Neutrophil (primary cell): ENCODE measurements at regions not wholly inside any gene's neighbourhood (a gene's known extent, or its start where the extent isn't known, plus 50 kb on each side); places are given as distances from the start of the nearest gene placed in this dataset.

Experiments
- H3K27ac ChIP-seq: fragments of 200-600 bp; sonication (generic); 2 replicates; pipeline ENCODE4 v1.5.1; 2016; ENCODE audit warnings: mild to moderate bottlenecking, moderate library complexity
- H3K27me3 ChIP-seq: fragments of 200-600 bp; sonication (generic); 2 replicates; pipeline ENCODE4 v1.6.0; 2016; ENCODE audit warnings: mild to moderate bottlenecking
- H3K36me3 ChIP-seq: fragments of 200-600 bp; sonication (generic); 2 replicates; pipeline ENCODE4 v1.5.1; 2017
- H3K4me1 ChIP-seq, 2 experiments: fragments of 200-600 bp in 1 of 2; sonication (generic) in 1 of 2; 1 replicate in 1 of 2; 2 replicates in 1 of 2; pipeline versions ENCODE4 v1.5.1 to v1.6.1; 2013 to 2016; ENCODE audit warnings: low read depth in 1 of 2, low read length in 1 of 2, mild to moderate bottlenecking in 1 of 2, moderate library complexity in 1 of 2; ENCODE audit not compliant: control insufficient read depth in 1 of 2, insufficient read depth in 1 of 2
- H3K4me3 ChIP-seq, 2 experiments: fragments of 200-600 bp in 1 of 2; sonication (generic) in 1 of 2; 1 replicate in 1 of 2; 2 replicates in 1 of 2; pipeline ENCODE4 v1.5.1; 2013 to 2016; ENCODE audit warnings: low read depth in 1 of 2, low read length in 1 of 2, mild to moderate bottlenecking in 1 of 2, moderate library complexity in 1 of 2
- H3K9me3 ChIP-seq: fragments of 200-600 bp; sonication (generic); 2 replicates; pipeline ENCODE4 v1.5.1; 2016
- CTCF ChIP-seq: fragments of 200-600 bp; sonication (generic); IDR thresholded peaks from 2 replicates; pipeline ENCODE4 v1.5.1; 2016; ENCODE audit warnings: antibody characterized with exemption

- H3K27me3 ChIP-seq = no peaks in the 10 kb centered on the region
- no peaks in the 10 kb centered on the region for H3K9me3 ChIP-seq
- H3K4me1 ChIP-seq = peaks cover 6 to 20% of the 10 kb centered on the region in 2 experiments
- no peak overlapping the region for H3K4me3 ChIP-seq
- no peak overlapping the region for H3K27ac ChIP-seq
- TF ChIP-seq CTCF = no peak
- H3K36me3 ChIP-seq = no peaks in the 10 kb centered on the region
These were observed 250.9 kb upstream of the OR4E1 start for GRCh38 chr14:21924479-21924878.

- peaks cover 6 to 16% of the 10 kb centered on the region in 2 experiments for H3K4me1 ChIP-seq
- TF ChIP-seq CTCF = no peak
- no peaks in the 10 kb centered on the region for H3K27me3 ChIP-seq
- H3K9me3 ChIP-seq = no peaks in the 10 kb centered on the region
- no peak overlapping the region for H3K27ac ChIP-seq
- no peak overlapping the region for H3K4me3 ChIP-seq
- H3K36me3 ChIP-seq = no peaks in the 10 kb centered on the region
These were observed 250.2 kb upstream of the OR4E1 start for GRCh38 chr14:21923820-21924219.

GRCh38 chr14:21921453-21921852 lies 247.8 kb upstream of the OR4E1 start:
- Histone ChIP-seq H3K27ac (no peak overlapping the region), H3K4me1 (peaks cover 6 to 16% of the 10 kb centered on the region in 2 experiments)

GRCh38 chr14:21917699-21918436 lies 244.2 kb upstream of the OR4E1 start:
- no peaks in the 10 kb centered on the region for H3K27me3 ChIP-seq
- peaks cover 0 to 9% of the 10 kb centered on the region in 2 experiments for H3K4me1 ChIP-seq
- H3K36me3 ChIP-seq = no peaks in the 10 kb centered on the region
- no peaks in the 10 kb centered on the region for H3K9me3 ChIP-seq
- no peak overlapping the region for H3K27ac ChIP-seq
- no peak for TF ChIP-seq CTCF
- H3K4me3 ChIP-seq = no peak overlapping the region

More at GRCh38 chr14:21921453-21921852, 247.8 kb upstream of the OR4E1 start:
- no peak for TF ChIP-seq CTCF
- no peaks in the 10 kb centered on the region for H3K27me3 ChIP-seq
- no peaks in the 10 kb centered on the region for H3K9me3 ChIP-seq
- H3K36me3 ChIP-seq = no peaks in the 10 kb centered on the region
- H3K4me3 ChIP-seq = no peak overlapping the region

GRCh38 chr14:21915826-21916225 lies 242.2 kb upstream of the OR4E1 start:
- Histone ChIP-seq H3K4me3 (no peak overlapping the region), H3K36me3 (no peaks in the 10 kb centered on the region), H3K4me1 (peaks cover 0 to 9% of the 10 kb centered on the region in 2 experiments), H3K9me3 (no peaks in the 10 kb centered on the region), H3K27me3 (no peaks in the 10 kb centered on the region), H3K27ac (no peak overlapping the region)
- TF ChIP-seq CTCF = no peak
